HG03342 (cell line): ENCODE measurements at regions not wholly inside any gene's neighbourhood (a gene's known extent, or its start where the extent isn't known, plus 50 kb on each side); places are given as distances from the start of the nearest gene placed in this dataset.

ENCODE experiments used
- ATAC-seq: cut with Tn5 transposase; IDR thresholded peaks from one replicate; pipeline ENCODE4 v1.9.1; 2021; ENCODE audit warnings: mild to moderate bottlenecking, moderate library complexity; ENCODE audit not compliant: unreplicated experiment

DNA sequence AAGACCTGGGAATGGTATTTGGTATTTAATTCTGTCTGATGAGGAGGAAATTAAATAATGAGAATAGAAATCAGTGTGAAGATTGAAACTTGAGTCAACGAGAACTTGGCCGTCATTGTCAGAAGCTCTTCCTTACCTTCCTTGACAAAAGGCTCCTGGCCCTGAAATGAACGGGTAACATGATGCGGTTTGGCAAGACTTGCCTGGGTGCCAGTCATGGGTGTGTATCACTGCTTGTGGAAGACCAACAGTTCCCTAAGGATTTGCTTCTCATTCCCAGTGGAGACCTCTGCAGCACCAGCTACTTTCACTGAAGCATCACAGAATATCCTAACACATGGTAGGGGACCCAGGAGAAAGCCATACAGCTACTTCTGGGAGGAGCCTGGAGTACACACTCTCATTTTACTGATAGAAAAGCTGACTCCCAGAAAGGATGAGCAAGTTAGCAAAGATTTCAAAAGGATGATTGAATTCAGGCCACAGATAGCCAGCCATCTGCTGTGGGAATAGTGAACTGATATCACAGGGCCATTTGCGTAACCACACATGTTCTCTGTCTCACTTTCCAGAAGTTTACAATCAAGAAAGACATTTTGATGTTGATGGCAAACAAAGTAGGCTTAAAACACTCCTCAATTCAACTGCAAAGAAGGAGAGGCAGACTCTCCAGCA lies 258.1 kb upstream of the SALL1 start:
- no peak for ATAC-seq

DNA sequence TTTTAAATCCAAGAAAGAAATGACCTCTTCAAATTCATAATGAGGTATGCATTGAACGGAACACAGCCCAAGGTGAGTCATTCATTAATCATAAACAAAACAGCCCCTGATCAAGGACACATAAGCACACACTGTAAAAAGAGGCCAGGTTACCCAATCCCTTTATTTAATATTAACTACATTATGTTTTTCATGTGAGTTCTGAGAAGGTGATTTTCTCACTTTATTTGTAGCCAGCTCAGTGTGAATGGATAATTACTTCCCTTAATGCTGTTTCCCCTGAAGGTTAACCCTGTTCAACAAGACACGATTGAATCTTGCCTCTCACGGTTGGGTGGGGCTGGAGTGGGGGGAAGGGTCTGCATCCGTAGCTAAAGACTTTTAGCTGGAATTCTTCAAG lies 257.3 kb upstream of the SALL1 start:
- no peak for ATAC-seq

DNA sequence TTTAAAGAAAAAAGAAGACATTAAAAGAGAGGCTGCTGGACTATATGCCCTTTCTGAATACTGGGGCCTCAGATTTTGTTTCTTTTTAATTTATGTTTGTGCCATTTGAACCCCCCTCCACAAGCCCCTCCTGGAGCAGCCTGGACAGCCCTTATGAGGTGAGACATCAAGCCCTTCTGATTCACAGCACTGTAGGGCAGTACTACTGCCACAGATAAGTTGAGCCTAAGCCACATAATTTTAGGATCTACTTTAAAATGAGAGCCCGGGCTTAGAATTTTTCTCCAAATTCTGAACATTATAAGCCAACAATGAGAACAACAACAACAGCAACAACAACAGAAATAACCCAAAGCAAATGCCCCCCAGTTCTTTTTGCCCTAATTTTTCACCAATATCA lies 256.9 kb upstream of the SALL1 start:
- ATAC-seq = no peak

DNA sequence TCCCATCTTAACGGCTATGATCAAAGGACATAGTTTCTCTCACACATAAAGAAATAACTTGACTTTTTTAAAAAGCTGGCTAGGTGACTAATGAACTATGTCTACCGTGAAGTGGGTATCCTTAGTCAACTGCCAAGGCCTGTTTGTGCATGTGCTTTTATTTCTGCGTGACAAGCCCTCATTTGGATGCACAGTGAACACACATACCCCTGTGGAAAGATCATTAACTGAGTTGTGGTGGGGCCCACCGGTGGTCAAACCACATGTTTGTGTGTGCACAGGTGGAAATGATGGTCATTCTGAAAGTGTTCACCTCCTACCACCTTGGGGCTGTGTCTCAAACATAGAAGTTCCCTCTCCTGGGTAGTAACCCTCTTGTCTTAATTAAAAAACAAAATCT lies 256.1 kb upstream of the SALL1 start:
- ATAC-seq = no peak

DNA sequence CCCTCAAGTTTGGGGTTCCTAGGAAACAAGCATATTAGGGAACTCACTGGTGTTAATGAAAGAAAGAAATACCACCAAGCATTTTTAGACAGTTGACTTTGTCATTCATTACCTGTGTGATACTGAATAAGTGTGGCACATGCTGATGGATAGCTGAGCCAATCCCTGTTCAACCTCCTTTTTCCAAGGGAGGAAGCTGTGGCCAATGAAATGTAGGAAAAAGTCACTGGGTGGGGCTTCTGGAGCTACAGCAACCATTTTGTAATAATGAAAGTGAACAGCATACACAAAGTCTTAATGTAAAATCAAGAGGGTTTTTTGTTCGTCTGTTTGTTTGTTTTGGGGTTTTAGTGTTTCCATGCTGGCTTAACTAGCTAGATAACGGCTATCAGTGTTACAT lies 254.3 kb upstream of the SALL1 start:
- ATAC-seq = no peak

DNA sequence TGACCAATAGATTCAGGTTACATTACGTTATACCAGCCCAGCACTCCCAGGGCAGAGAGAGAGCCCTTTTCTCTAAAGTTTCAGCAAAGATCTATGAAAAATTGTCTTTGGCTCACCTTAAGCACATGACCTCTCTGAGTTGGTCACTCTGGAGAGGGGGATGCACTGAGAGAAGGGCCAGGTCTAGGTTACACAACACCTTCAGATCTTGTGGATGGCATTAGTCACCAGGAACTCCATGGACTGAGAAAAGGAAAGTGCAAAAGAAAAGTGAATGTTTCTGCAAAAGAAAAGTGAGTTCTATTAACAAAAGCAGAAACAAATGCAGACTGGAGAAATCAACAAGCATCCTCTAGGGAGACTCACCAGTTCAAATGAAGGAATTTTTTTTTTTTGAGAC lies 253.3 kb upstream of the SALL1 start:
- ATAC-seq = no peak

DNA sequence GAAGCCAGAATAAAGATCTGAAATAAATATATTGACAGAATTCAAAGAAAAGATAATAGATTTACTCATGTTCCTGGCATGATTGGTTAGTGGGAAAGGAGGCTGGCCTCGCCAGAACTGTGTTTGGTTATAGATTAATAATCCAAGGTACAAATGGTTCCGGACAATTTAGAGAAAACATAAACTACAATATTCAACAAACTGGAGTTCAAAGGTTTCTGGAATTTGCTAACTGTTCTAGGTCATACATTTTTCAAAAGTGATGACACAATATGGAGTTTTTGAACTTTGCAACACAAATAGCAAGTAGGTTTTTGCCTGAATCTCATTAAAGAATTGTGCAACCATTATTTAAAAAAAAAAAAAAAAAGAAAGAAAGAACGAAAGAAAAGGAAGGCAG lies 251.7 kb upstream of the SALL1 start:
- no peak for ATAC-seq

DNA sequence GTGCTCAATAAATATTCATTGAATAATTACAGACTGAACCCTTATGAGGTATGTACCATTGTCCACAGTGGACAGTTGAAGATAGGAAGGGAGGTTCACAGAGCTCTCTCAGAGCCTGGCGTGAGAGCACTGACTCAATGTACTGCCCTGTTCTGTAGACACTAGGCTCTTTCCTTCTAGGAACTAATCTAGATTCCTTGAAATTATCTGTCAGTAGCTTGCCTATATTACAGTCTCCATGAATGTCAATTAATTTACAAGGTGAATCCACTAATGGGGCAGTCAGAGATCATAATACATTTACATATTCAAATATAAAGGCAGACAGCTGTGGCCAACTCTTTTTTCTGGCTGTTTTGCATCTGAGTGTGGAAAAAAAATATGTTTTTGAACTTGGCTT lies 251.2 kb upstream of the SALL1 start:
- no peak for ATAC-seq

DNA sequence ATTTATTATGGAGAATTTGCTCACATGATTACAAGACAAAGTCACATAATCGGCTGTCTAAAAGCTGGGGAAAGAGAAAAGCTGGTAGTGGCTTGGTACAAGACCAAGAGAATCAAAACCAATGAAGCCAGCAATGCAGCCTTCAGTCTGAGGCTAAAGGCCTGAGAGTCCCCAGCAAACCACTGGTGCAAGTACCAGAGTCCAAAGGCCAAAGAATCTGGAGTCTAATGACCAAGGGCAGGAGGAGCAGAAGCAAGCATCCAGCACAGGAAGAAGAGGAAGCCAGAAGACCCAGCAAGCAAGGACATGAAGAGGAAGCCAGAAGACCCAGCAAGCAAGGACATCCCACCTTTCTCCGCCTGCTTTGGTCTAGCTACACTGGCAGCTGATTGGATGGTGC lies 250.6 kb upstream of the SALL1 start:
- ATAC-seq = no peak

DNA sequence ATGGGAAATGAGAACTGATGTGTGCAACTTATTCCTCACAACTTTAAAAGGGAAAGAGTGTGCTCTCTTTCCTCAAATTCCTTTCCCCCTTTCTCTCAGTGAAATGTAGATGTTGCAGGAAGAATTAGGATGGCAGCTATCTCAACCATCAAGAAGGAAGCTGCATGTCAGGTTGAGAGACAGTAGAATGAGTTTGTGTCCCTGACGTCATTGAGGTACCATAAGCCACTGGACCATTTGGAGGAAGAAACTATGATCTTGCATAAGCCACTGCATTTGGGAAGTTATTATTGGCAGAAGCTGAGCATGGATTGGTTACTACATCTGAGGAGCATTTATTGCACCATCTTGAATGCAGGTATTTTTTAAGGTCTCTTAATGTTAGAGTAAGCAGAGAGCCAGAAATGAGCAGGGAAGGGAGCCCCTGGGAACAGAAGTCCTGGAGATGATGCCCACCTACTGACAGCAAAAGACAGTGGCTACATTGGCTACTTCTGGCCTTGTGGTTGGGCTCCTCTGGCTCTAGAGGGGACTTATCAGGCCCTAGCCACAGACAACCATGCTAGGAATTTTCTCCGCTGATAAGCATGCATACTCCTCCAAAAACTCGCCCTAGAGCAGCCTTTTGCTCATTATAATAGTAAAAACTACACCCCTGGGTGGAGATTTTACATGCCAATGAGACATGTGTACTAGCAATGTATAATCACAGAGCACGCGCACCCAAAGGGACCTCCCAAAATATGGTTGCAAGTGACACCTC lies 249.0 kb upstream of the SALL1 start:
- ATAC-seq = no peak

DNA sequence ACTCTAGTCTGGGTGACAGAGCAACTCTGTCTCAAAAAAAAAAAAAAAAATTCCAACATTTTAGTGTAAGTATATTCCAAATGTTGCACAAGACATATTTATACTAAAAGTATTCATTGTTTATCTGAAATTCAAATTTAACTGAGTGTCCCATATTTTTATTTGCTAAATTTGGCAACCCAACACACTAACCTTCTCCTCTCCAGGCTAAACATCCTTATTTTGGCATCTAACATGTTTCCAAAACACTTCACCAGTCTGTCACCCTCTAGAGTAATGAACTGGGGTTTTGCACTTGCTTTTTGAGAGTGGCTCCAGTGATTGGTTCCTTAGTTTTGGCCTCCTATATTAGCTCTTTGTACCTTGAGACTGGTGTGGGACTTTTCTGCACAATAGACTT lies 243.4 kb upstream of the SALL1 start:
- ATAC-seq = no peak

DNA sequence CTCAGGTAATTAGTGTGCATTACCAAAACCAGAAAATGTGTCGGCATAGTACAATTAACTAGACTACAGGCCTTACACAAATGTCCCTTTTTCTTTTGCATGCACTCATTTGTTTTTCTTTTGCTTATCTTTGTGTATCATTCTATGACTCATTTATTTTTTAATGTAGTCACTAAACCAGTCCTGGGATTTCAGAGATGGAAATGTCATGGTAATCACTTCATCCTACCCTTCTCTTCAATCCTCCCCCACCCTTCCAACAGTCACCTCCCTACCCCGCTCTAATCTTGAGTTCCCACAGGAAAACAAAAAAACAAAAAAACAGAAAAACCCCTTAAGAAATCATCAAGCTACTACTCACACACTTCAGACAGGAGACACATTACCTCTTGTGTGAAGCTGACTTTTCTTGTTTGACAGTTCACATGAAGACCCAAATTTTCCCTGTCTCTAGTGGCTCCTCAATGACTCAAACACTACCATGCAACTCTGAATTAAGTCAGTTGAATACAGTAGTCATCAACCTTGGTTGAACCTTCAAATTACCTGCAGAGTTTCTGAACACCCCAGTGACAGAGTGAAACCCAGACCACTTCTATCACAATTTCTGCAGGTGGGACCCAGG lies 242.4 kb upstream of the SALL1 start:
- ATAC-seq = no peak

DNA sequence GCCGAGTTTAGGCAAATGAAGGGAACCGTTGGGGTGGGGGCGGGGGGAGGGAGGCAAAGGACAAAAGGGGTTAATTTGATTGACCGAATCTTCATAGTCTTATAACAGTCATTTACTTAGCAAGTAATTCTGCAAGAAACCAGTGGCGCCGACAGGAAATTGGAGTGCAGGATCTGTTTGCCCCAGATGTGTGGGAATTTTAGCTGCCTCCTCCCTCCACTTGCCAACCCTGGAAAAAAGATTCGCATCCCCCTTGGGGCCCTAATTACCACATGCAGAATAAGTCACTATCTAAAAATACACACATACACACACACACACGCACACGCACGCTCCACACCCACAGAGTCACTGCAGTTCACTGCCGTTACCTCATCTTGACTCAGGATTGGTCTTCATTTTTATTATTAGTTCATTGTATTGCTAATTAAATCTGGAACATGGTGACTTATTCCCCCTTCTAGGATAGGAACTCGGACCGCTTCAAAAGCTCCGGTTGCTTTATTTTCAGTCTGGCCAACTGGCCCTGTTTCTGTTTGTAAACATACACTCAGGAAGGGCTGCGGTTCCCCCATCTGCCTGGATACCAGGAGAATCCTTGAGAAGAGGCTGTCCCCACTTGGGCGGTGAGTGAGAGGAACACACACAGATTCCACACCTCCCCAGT lies 241.6 kb upstream of the SALL1 start:
- no peak for ATAC-seq

DNA sequence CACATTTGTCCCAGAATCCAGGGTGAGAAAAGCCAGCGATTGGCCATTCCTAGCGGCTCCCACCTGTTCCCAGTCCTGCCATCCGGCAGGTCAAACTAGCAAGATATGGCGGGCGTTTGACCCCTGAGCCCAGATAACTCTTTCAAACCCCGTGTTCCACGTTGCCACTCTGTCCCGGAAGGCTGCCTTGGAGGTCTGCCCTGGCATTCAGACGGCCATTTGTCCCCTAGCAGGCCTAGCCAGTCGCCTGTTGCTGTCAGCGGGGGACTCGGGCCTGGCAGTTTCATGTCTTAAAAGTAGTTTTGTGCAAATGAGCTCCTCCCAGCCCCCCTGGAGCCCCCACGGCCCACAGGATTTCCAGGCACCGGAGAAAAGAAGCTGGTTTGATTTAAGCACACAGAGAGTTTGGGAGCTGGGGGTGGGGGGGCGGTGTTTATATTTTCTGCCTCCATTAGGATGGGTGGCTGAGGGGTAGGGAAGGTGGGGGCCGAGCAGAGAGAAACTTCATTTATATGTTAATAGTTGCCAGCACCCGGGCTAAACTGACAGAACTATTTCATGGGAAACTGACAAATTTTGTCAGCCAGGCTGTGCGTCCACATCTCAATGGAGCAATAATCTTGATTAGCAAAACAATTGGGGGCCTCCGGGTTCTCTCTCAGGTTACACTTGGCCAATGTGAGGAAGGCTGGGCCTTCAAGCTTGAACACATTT lies 240.9 kb upstream of the SALL1 start:
- ATAC-seq = no peak

DNA sequence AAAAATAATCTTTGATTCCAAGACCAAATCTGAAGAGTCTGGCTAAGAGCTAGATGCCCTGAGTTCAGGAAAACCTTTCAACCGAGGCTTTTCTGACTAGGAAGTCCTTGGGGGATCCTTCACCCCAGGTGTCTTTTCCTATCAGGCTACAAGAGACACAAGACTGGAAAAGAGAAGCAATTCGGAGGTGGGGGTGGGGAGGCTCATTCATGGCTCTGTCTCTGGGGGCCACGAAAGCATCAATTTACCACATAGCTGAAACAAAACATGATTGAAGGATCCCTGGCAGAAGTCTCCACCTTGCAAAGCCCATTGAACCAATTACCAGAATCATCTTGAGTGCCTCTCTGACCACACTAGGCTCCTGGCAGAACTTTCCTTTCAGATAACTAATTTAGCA lies 239.8 kb upstream of the SALL1 start:
- ATAC-seq = no peak

DNA sequence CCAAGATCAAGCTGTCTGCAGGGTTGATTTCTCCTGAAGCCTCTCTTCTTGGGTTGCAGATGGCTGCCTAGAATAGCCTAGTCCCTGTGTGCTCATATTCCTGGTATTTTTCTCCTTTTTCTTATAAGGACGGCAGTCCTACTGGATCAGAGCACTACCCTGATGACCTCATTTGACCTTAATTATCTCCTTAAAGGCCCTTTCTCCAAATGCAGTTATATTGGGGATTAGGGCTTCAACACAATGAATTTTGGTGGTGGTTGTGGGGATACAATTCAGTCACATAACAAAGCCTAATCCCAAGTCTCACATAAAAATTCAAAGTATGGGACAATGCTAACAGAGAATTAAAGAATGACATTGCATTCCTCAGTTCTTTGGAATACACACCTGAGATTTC lies 238.8 kb upstream of the SALL1 start:
- ATAC-seq = no peak

DNA sequence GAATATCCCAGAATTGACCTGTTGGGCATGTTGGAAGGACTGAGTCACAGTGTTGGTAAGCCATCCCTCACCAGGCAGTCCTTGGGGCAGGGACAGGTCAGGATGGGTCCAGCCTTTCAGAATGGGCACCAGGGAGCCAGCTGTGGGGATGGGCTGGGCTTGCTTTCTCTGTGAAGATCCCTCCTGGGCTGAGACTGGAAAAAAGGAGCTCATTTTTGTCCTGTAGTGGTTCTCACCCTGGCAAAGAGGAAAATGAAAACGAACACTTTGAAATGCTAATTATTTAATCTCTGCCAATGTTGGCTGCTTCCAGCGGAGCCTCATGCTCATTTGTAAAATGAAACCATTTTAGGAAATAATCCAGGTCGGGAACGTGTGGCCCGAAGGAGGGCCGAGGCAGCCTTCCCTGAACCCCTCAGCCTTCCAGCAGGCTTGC lies 237.5 kb upstream of the SALL1 start:
- ATAC-seq = no peak

DNA sequence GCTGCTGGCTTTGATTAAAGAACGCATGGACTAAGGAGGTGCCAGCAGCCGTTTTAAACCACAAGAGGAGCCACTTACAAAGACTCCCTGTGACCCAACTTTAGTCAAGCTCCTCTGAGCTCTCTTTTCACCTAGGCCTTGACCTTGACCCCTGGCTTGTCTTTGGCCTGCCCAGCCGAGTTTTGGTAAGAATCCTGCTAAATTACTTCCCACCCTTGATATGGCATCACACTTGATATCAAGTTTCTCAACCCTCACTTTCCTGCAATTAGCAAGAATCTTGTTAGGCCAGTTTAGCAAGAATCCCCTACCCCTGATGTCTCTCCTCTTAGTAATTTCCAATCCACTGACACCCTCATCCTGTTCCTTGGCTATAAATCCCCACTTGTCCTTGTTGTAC lies 232.8 kb upstream of the SALL1 start:
- no peak for ATAC-seq

DNA sequence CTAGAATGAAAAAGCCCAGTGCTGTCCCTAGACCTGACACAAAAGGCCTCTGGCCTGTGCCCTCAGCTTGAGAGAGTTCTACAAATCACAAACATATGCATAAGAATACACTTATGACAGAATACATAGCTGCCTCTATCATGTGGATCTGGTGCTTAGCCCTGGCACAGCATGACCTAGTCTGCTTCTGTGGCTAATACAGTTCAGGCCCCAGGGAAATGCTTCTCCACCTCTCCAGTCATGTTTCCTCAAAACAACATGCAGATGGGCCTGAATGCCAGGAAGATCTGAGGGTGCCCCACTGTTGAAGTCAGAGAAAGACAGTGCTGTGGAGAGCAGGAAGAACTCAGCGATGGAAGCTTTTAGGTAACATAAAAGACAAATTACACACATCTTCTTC lies 231.9 kb upstream of the SALL1 start:
- no peak for ATAC-seq

DNA sequence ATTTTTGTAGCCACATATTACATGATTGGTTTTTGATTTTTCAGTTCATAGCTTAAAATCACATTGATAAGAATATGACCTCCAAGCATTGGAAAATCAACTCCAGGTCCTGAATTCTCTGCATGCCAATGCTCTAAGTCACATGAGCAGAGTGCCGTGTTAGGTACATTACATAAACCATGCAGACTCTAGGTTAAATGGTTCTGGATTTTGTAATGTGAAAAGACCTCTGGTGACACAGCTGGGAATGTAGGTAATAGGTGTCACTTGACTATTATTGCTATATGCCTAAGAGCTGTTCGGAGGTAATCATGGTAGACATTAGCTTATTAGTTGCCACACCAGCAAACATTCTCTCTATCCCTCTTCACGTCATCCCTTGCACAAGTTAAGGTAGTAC lies 231.1 kb upstream of the SALL1 start:
- ATAC-seq = no peak

DNA sequence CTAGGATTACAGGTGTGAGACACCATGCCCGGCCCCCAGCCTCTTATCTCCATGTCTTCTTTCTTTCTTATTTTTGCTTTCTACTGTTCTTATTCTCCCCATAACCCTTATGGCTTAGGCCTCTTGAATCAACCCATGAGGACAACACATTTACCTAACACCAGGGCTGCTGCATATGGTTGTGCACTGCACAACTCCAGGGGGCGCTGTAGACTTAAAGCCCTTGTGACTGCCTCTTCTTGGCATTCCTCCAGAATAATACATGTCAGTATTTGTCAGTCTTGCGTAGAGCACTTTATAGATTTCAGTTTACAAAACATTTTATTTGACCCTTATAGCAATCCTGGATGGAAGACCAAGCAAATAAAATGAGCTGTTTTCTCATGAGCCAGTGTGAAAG lies 225.0 kb upstream of the SALL1 start:
- no peak for ATAC-seq
